Neuronal stem cell (in vitro differentiated cells): ENCODE measurements at regions not wholly inside any gene's neighbourhood (a gene's known extent, or its start where the extent isn't known, plus 50 kb on each side); places are given as distances from the start of the nearest gene placed in this dataset.

Experiments used
- DNase-seq: peaks from one replicate; pipeline ENCODE4 v3.0.0-alpha.2; 2013; ENCODE audit warnings: low spot score
- H2AFZ ChIP-seq: one replicate; pipeline ENCODE4 v1.6.1; 2013; ENCODE audit warnings: mild to moderate bottlenecking, low read length, inconsistent platforms
- H2AK5ac ChIP-seq: 2 replicates; pipeline ENCODE4 v1.6.1; 2013; ENCODE audit warnings: low read depth, mild to moderate bottlenecking, inconsistent platforms, low read length, moderate library complexity, mixed read lengths
- H2BK120ac ChIP-seq: 2 replicates; pipeline ENCODE4 v1.6.1; 2013; ENCODE audit warnings: low read depth, mild to moderate bottlenecking, inconsistent platforms, low read length, moderate library complexity, mixed read lengths
- H2BK12ac ChIP-seq: one replicate; pipeline ENCODE4 v1.6.1; 2013; ENCODE audit warnings: low read length, inconsistent platforms
- H2BK15ac ChIP-seq: 2 replicates; pipeline ENCODE4 v1.6.1; 2013; ENCODE audit warnings: mild to moderate bottlenecking, low read length, inconsistent platforms, mixed read lengths
- H2BK5ac ChIP-seq: one replicate; pipeline ENCODE4 v1.6.1; 2013; ENCODE audit warnings: inconsistent platforms, mild to moderate bottlenecking, low read length, moderate library complexity
- H3K14ac ChIP-seq: one replicate; pipeline ENCODE4 v1.6.1; 2013; ENCODE audit warnings: low read length, inconsistent platforms
- H3K18ac ChIP-seq: 2 replicates; pipeline ENCODE4 v1.6.1; 2013; ENCODE audit warnings: low read length, inconsistent platforms
- H3K23ac ChIP-seq: 2 replicates; pipeline ENCODE4 v1.6.1; 2013; ENCODE audit warnings: low read depth, mild to moderate bottlenecking, mixed read lengths, low read length, inconsistent platforms; ENCODE audit not compliant: poor library complexity
- H3K27ac ChIP-seq: replicated peaks from 3 replicates; pipeline ENCODE4 v1.5.1; 2013; ENCODE audit warnings: low read length, inconsistent platforms
- H3K27me3 ChIP-seq, 3 experiments: 2 replicates each; pipeline ENCODE4 v1.6.1; 2013; ENCODE audit warnings: low read length in 3 of 3, mild to moderate bottlenecking in 2 of 3, inconsistent platforms in 1 of 3, low read depth in 1 of 3, mixed read lengths in 1 of 3, moderate library complexity in 1 of 3; ENCODE audit not compliant: control insufficient read depth in 3 of 3, insufficient read depth in 3 of 3
- H3K36me3 ChIP-seq, 2 donors: replicated peaks in 1 of 2; 2 replicates each; pipeline ENCODE4 v1.6.1; 2013; ENCODE audit warnings: low read length in 2 of 2; ENCODE audit not compliant: control insufficient read depth in 2 of 2, insufficient read depth in 2 of 2
- H3K4ac ChIP-seq: 2 replicates; pipeline ENCODE4 v1.6.1; 2013; ENCODE audit warnings: inconsistent platforms, mild to moderate bottlenecking, low read length, moderate library complexity
- H3K4me1 ChIP-seq, 2 donors: 1 replicate in 1 of 2; 2 replicates in 1 of 2; pipeline ENCODE4 v1.6.1; 2013; ENCODE audit warnings: low read length in 2 of 2, low read depth in 1 of 2; ENCODE audit not compliant: control insufficient read depth in 2 of 2, insufficient read depth in 1 of 2
- H3K4me2 ChIP-seq: one replicate; pipeline ENCODE4 v1.6.1; 2013; ENCODE audit warnings: mild to moderate bottlenecking, low read length, inconsistent platforms; ENCODE audit not compliant: insufficient read depth, poor library complexity, severe bottlenecking
- H3K4me3 ChIP-seq, 2 donors: 2 replicates each; pipeline ENCODE4 v1.5.1; 2013; ENCODE audit warnings: low read length in 2 of 2, mild to moderate bottlenecking in 2 of 2, inconsistent platforms in 1 of 2, moderate library complexity in 1 of 2
- H3K79me1 ChIP-seq: one replicate; pipeline ENCODE4 v1.6.1; 2013; ENCODE audit warnings: low read depth, mild to moderate bottlenecking, inconsistent platforms, low read length, moderate library complexity
- H3K9ac ChIP-seq: one replicate; pipeline ENCODE4 v1.6.1; 2013; ENCODE audit warnings: mild to moderate bottlenecking, low read depth, low read length, inconsistent platforms; ENCODE audit not compliant: poor library complexity
- H3K9me3 ChIP-seq, 2 donors: replicated peaks in 1 of 2; 2 replicates each; pipeline versions ENCODE3 to v1.6.1; 2013; ENCODE audit warnings: low read length in 2 of 2, mild to moderate bottlenecking in 2 of 2, inconsistent platforms in 1 of 2, low read depth in 1 of 2, mixed read lengths in 1 of 2, moderate library complexity in 1 of 2; ENCODE audit not compliant: control insufficient read depth in 2 of 2, insufficient read depth in 1 of 2
- H4K8ac ChIP-seq: one replicate; pipeline ENCODE4 v1.6.1; 2013; ENCODE audit warnings: low read depth, mild to moderate bottlenecking, inconsistent platforms, low read length, moderate library complexity
- H4K91ac ChIP-seq: one replicate; pipeline ENCODE4 v1.6.1; 2013; ENCODE audit warnings: low read length, low read depth, mild to moderate bottlenecking, inconsistent platforms; ENCODE audit not compliant: poor library complexity
- WGBS, 2 donors: extraction: QIAGEN DNeasy Blood & Tissue Kit; methylation state at CpG; one replicate each; pipeline ENCODE4 v1.1.7; 2013; ENCODE audit warnings: missing lambda C conversion rate in 2 of 2, mixed read lengths in 1 of 2; ENCODE audit not compliant: insufficient read length in 2 of 2, insufficient replicate concordance in 1 of 2; ENCODE audit errors: extremely low coverage in 2 of 2; 5-methylcytosine and 5-hydroxymethylcytosine counted together

DNA sequence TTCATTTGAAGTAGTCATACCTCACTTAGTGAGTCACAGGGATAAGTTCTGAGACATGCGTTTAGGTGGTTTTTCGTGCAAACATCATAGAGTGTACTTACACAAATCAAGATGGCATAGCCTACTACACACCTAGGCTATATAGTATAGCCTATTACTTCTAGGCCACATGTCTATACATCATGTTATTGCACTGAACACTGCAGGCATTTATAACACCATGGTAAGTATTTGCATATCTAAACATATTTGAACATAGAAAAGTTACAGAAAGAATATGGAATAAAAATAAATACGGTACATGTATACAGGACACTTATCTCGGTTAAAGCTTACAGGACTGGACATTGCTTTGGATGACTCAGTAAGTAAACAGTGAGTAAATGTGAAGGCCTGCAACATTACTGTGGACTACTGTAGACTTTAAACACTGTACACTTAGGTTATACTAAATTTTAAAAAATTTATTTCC is 670.6 kb downstream of the SLC16A7 start:
- no CpG with 5 or more reads among the region's 4 CpGs for WGBS, 2 donors
- Histone ChIP-seq H3K9me3 (no peaks in the 10 kb centered on the region), H2AK5ac (no peak overlapping the region)

GRCh38 chr12:60269611-60270269 is 673.9 kb downstream of the SLC16A7 start:
- H3K18ac ChIP-seq = no peak overlapping the region
- H4K8ac ChIP-seq = no peak overlapping the region
- H3K36me3 ChIP-seq = no peaks in the 10 kb centered on the region
- H2AK5ac ChIP-seq = no peak overlapping the region
- H3K4me1 ChIP-seq = no peaks in the 10 kb centered on the region
- no peak overlapping the region for H2BK120ac ChIP-seq
- no peak overlapping the region for H3K14ac ChIP-seq
- no peak overlapping the region for H2BK12ac ChIP-seq
- no peaks in the 10 kb centered on the region for H3K9me3 ChIP-seq
- H3K4me2 ChIP-seq = no peak overlapping the region
- H2BK5ac ChIP-seq = no peak overlapping the region
- no peak overlapping the region for H3K27ac ChIP-seq
- no peak overlapping the region for H3K4ac ChIP-seq
- WGBS, 2 donors = no CpG with 5 or more reads among the region's 66 CpGs
- no peaks in the 10 kb centered on the region for H3K27me3 ChIP-seq
- H3K23ac ChIP-seq = no peak overlapping the region
- H2BK15ac ChIP-seq = no peak overlapping the region
- no peak overlapping the region for H4K91ac ChIP-seq
- H3K9ac ChIP-seq = no peak overlapping the region
- H3K79me1 ChIP-seq = no peaks in the 10 kb centered on the region
- H2AFZ ChIP-seq = no peak overlapping the region
- no peak overlapping the region for H3K4me3 ChIP-seq
- DNase-seq = no peak

More for the DNA sequence above, 670.6 kb downstream of the SLC16A7 start:
- no peak overlapping the region for H3K14ac ChIP-seq
- H3K4me2 ChIP-seq = no peak overlapping the region
- H2BK120ac ChIP-seq = no peak overlapping the region
- H3K79me1 ChIP-seq = no peaks in the 10 kb centered on the region
- no peak overlapping the region for H3K18ac ChIP-seq
- H3K27ac ChIP-seq = no peak overlapping the region
- no peak overlapping the region for H3K23ac ChIP-seq
- no peak overlapping the region for H3K4ac ChIP-seq
- no peaks in the 10 kb centered on the region for H3K4me1 ChIP-seq
- no peak overlapping the region for H3K4me3 ChIP-seq
- no peak overlapping the region for H2BK15ac ChIP-seq
- H3K9ac ChIP-seq = no peak overlapping the region
- H2BK5ac ChIP-seq = no peak overlapping the region
- H3K27me3 ChIP-seq = no peaks in the 10 kb centered on the region
- H2AFZ ChIP-seq = no peak overlapping the region
- no peaks in the 10 kb centered on the region for H3K36me3 ChIP-seq
- no peak overlapping the region for H4K91ac ChIP-seq
- H2BK12ac ChIP-seq = no peak overlapping the region
- H4K8ac ChIP-seq = no peak overlapping the region
- no peak for DNase-seq

- Histone ChIP-seq H3K27ac (no peak overlapping the region), H4K8ac (no peak overlapping the region), H2AFZ (no peak overlapping the region), H3K4ac (no peak overlapping the region), H2BK15ac (no peak overlapping the region), H2BK5ac (no peak overlapping the region), H3K4me3 (no peak overlapping the region), H3K9ac (no peak overlapping the region), H3K14ac (no peak overlapping the region), H3K23ac (no peak overlapping the region), H2BK120ac (no peak overlapping the region), H2BK12ac (no peak overlapping the region), H3K4me1 (no peaks in the 10 kb centered on the region), H4K91ac (no peak overlapping the region), H3K79me1 (no peaks in the 10 kb centered on the region), H3K36me3 (no peaks in the 10 kb centered on the region), H3K27me3 (no peaks in the 10 kb centered on the region), H2AK5ac (no peak overlapping the region), H3K4me2 (no peak overlapping the region), H3K9me3 (no peaks in the 10 kb centered on the region), H3K18ac (no peak overlapping the region)
- no peak for DNase-seq
- no CpG with 5 or more reads among the region's 9 CpGs for WGBS, 2 donors
Observed at GRCh38 chr12:60271816-60272215, 676.0 kb downstream of the SLC16A7 start.

GRCh38 chr12:60278209-60278608 is 682.4 kb downstream of the SLC16A7 start:
- Histone ChIP-seq H3K4ac (no peak overlapping the region), H2BK12ac (no peak overlapping the region), H2BK5ac (no peak overlapping the region), H2AFZ (no peak overlapping the region), H2BK15ac (no peak overlapping the region), H3K18ac (no peak overlapping the region), H3K4me3 (no peak overlapping the region), H4K8ac (no peak overlapping the region), H2BK120ac (no peak overlapping the region), H3K27me3 (no peaks in the 10 kb centered on the region), H3K9me3 (peaks cover 0 to 9% of the 10 kb centered on the region in 2 donors), H4K91ac (no peak overlapping the region), H3K4me1 (no peaks in the 10 kb centered on the region), H3K4me2 (no peak overlapping the region), H3K27ac (no peak overlapping the region), H3K36me3 (no peaks in the 10 kb centered on the region), H3K79me1 (no peaks in the 10 kb centered on the region), H3K9ac (no peak overlapping the region), H2AK5ac (no peak overlapping the region), H3K14ac (no peak overlapping the region), H3K23ac (no peak overlapping the region)
- no peak for DNase-seq
- no CpG with 5 or more reads among the region's 2 CpGs for WGBS, 2 donors
